GM12878 (cell line): ENCODE measurements at regions not wholly inside any gene's neighbourhood (a gene's known extent, or its start where the extent isn't known, plus 50 kb on each side); places are given as distances from the start of the nearest gene placed in this dataset.

Experiments
- MXI1 ChIP-seq: fragments of 150-350 bp; IDR thresholded peaks from 2 replicates; pipeline ENCODE4 v1.6.1; 2011; ENCODE audit warnings: low read depth, mild to moderate bottlenecking, inconsistent platforms, low read length, improper control_type of control experiment
- SIN3A ChIP-seq: IDR thresholded peaks from 2 replicates; pipeline ENCODE4 v1.6.1; 2012; ENCODE audit warnings: low read depth, low read length, improper control_type of control experiment
- SP1 ChIP-seq: IDR thresholded peaks from one replicate; pipeline ENCODE4 v1.6.1; 2011; ENCODE audit warnings: low read depth, low read length
- TARDBP ChIP-seq: IDR thresholded peaks from 2 replicates; pipeline ENCODE4 v1.6.1; 2016; ENCODE audit warnings: borderline replicate concordance
- ZNF274 ChIP-seq: IDR thresholded peaks from one replicate; pipeline ENCODE4 v1.8.0; 2011; ENCODE audit not compliant: insufficient read length, insufficient read depth
- TF ChIP-seq, protein P1 (sequence below), 3 experiments: IDR thresholded peaks in 2 of 3; conservative IDR thresholded peaks in 1 of 3; 2 replicates each; pipeline ENCODE4 v1.5.1; 2011; ENCODE audit warnings: low read depth in 3 of 3, low read length in 3 of 3, mild to moderate bottlenecking in 3 of 3, control low read depth in 2 of 3, moderate library complexity in 2 of 3, inconsistent platforms in 1 of 3, mixed read lengths in 1 of 3; ENCODE audit not compliant: control insufficient read depth in 2 of 3, insufficient read depth in 1 of 3; ENCODE audit errors: extremely low read depth in 1 of 3

GRCh38 chr5:101440173-101440572, 537.1 kb upstream of the ST8SIA4 start:
- TF ChIP-seq, protein P1, sequence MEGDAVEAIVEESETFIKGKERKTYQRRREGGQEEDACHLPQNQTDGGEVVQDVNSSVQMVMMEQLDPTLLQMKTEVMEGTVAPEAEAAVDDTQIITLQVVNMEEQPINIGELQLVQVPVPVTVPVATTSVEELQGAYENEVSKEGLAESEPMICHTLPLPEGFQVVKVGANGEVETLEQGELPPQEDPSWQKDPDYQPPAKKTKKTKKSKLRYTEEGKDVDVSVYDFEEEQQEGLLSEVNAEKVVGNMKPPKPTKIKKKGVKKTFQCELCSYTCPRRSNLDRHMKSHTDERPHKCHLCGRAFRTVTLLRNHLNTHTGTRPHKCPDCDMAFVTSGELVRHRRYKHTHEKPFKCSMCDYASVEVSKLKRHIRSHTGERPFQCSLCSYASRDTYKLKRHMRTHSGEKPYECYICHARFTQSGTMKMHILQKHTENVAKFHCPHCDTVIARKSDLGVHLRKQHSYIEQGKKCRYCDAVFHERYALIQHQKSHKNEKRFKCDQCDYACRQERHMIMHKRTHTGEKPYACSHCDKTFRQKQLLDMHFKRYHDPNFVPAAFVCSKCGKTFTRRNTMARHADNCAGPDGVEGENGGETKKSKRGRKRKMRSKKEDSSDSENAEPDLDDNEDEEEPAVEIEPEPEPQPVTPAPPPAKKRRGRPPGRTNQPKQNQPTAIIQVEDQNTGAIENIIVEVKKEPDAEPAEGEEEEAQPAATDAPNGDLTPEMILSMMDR (IDR thresholded peaks at IDR 0.05 in 2 of 3, conservative IDR thresholded peaks at IDR 0.05 in 1 of 3; ENCODE audit: control insufficient read depth in 2 of 3, extremely low read depth in 1 of 3, insufficient read depth in 1 of 3, low read depth in 3 of 3, low read length in 3 of 3) = no peak
- TF ChIP-seq ZNF274 (no peak), SP1 (no peak), TARDBP (no peak), MXI1 (no peak), SIN3A (no peak)
